Ovary (tissue), 3 donors: ENCODE measurements at regions not wholly inside any gene's neighbourhood (a gene's known extent, or its start where the extent isn't known, plus 50 kb on each side); places are given as distances from the start of the nearest gene placed in this dataset.

ENCODE experiments used
- EP300 ChIP-seq: sonication (generic); formaldehyde crosslinking; IDR thresholded peaks from one replicate; pipeline ENCODE4 v1.6.1; 2017; ENCODE audit warnings: antibody characterized with exemption
- POLR2A ChIP-seq: fragments of 450-650 bp; IDR thresholded peaks from one replicate; pipeline ENCODE4 v1.6.1; 2017; ENCODE audit warnings: antibody characterized with exemption, mild to moderate bottlenecking, moderate library complexity
- TF ChIP-seq, protein P1 (sequence below), 3 donors: fragments of 450-650 bp in 2 of 3; fragments of 200-600 bp in 1 of 3; IDR thresholded peaks; one replicate each; pipeline versions ENCODE4 v1.5.1 to v1.8.0; 2016 to 2022; ENCODE audit warnings: antibody characterized with exemption in 3 of 3, mild to moderate bottlenecking in 1 of 3
- donor health status: DM: no; HTN: no; CAD: no.

DNA sequence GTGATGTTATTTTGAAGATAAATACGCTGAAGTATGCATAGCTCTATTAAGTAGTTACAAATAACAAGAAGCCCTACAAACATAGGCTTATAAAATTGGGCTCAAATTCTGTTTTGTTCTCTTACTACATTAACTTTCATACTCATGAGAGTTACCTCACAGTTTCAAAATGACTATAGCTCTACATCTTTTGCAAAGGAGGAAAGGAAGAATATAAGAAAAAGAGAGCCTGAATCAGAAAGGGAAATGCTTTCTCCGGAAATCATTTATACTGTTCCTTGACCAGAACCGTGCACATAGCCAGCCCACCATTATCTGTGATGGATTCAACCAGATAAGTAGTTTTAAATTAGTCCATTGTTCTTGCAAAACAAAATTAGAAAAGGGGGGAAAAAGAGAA, 1252.1 kb downstream of the NCAM2 start:
- TF ChIP-seq, protein P1, sequence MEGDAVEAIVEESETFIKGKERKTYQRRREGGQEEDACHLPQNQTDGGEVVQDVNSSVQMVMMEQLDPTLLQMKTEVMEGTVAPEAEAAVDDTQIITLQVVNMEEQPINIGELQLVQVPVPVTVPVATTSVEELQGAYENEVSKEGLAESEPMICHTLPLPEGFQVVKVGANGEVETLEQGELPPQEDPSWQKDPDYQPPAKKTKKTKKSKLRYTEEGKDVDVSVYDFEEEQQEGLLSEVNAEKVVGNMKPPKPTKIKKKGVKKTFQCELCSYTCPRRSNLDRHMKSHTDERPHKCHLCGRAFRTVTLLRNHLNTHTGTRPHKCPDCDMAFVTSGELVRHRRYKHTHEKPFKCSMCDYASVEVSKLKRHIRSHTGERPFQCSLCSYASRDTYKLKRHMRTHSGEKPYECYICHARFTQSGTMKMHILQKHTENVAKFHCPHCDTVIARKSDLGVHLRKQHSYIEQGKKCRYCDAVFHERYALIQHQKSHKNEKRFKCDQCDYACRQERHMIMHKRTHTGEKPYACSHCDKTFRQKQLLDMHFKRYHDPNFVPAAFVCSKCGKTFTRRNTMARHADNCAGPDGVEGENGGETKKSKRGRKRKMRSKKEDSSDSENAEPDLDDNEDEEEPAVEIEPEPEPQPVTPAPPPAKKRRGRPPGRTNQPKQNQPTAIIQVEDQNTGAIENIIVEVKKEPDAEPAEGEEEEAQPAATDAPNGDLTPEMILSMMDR (IDR thresholded peaks at IDR 0.05): no peak
- TF ChIP-seq POLR2A: no peak
- TF ChIP-seq EP300: no peak
